ENCODE measurements at regions not wholly inside any gene's neighbourhood (a gene's known extent, or its start where the extent isn't known, plus 50 kb on each side); places are given as distances from the start of the nearest gene placed in this dataset.

DNA sequence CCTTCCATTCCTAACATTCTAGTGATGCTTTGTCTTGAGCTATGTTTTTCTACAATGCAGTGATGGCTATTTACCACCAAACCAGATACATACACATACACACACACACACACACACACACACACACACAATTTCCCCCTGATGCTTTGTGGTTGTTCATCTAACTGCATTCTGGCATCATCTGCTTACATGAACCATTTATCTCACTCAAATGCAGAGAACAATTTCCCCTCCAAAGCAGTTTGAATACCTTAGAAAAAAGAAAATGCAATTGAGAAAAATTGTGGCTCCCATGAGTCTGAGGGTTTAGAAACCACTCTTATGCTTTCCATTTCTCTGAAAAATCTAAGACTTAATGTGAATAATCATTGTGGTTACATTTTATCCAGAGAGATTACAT is 1024.8 kb downstream of the TLE4 start:
- no peak for TF ChIP-seq CTCF (IDR thresholded peaks at IDR 0.05; ENCODE audit: low read depth, low read length)
- DNase-seq (ENCODE audit: extremely low read depth, low read depth): no peak

GRCh38 chr9:80595192-80595591 is 1023.4 kb downstream of the TLE4 start:
- TF ChIP-seq CTCF (IDR thresholded peaks at IDR 0.05; ENCODE audit: low read depth, low read length): no peak
- no peak for DNase-seq (ENCODE audit: extremely low read depth, low read depth)

DNA sequence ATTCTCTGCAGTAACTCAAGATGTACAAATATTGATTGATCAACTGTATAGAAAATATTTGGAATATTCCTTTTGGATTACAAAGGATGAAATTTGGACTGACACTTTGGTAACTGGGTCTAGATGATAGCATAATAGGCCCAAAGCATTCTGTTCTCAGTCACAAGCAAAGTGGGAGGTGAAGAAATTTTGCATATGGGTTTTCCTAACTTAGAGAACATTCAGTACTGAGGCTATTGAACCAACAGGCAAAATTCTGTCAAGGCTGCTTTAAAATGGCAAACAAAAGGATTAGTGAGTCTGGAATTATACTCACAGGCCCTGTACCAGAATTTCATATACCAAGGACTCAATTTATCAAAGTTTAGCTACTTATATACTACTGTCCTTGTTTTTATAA is 1020.6 kb downstream of the TLE4 start:
- no peak for TF ChIP-seq CTCF (IDR thresholded peaks at IDR 0.05; ENCODE audit: low read depth, low read length)
- no peak for DNase-seq (ENCODE audit: extremely low read depth, low read depth)

DNA sequence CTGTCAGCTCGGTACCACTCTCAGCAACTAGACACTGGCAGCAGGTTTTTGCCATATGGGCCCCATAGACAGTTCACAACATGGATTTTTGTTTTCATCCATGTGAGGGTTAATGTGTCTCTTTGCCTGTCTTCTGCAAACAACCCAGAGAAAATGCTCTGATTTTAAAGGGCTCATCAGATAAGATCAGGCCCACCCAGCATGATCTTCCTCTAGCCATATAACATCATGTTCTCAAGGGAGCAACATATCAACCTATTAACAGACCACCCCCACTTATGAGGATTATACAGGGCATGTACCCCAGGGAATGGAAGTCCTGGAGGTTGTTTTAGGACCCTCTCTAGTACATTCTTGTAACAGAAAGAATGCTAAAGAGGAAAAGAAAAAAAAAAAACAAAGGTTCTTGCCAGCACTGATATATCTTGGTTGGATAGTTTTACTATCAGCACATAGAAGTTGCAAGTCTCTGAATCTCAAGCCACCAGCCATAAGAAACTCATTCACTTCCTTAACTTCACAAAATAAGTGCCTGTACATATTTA is 1015.1 kb downstream of the TLE4 start:
- TF ChIP-seq CTCF (IDR thresholded peaks at IDR 0.05; ENCODE audit: low read depth, low read length): no peak
- no peak for DNase-seq (ENCODE audit: extremely low read depth, low read depth)

GRCh38 chr9:80571953-80572352 is 1000.2 kb downstream of the TLE4 start:
- TF ChIP-seq CTCF (IDR thresholded peaks at IDR 0.05; ENCODE audit: low read depth, low read length): no peak
- no peak for DNase-seq (ENCODE audit: extremely low read depth, low read depth)

DNA sequence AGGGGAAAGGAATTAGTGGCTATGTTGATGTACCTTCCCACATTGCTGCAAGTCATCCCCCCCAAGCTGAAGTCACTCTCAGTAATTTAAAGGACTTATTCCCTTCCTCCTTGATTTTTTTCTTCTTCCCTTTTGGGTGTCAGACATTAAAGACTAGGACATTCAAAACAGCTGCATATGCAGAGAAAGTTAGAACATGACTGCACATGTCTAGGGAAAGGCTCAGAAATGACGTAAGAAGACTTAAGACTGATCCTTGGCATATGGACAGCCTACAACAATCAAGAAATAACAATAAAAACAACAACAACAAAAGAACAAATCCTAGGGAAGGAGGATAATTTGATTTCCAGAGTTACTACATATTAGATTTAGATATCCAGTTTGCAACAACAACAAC is 997.5 kb downstream of the TLE4 start:
- TF ChIP-seq CTCF (IDR thresholded peaks at IDR 0.05; ENCODE audit: low read depth, low read length): no peak
- DNase-seq (ENCODE audit: extremely low read depth, low read depth): no peak

DNA sequence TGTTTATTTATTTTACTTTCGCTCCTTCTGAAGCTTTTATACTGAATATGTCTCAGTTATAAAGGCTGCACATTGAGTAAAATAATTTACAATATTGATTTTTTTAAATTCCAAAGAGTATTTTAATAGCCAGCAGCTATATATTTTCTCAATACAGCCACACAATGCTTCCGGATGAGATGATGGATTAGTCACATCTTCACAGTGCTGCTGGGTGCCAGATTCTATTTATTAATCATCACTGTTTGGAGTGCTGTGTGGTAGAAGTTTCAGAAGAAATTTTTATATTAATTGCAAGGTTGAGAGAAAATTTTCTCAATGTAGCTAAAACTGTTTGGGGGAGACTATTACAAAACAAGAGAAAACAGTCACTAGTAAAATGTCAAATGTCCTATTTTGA is 989.8 kb downstream of the TLE4 start:
- DNase-seq (ENCODE audit: extremely low read depth, low read depth): no peak
- TF ChIP-seq CTCF (IDR thresholded peaks at IDR 0.05; ENCODE audit: low read depth, low read length): no peak

All from AG09319 (cell line).